ENCODE measurements at regions not wholly inside any gene's neighbourhood (a gene's known extent, or its start where the extent isn't known, plus 50 kb on each side); places are given as distances from the start of the nearest gene placed in this dataset.
A peak's percentile ranks its signal among the peaks of the same experiment; 100 is the strongest.

DNA sequence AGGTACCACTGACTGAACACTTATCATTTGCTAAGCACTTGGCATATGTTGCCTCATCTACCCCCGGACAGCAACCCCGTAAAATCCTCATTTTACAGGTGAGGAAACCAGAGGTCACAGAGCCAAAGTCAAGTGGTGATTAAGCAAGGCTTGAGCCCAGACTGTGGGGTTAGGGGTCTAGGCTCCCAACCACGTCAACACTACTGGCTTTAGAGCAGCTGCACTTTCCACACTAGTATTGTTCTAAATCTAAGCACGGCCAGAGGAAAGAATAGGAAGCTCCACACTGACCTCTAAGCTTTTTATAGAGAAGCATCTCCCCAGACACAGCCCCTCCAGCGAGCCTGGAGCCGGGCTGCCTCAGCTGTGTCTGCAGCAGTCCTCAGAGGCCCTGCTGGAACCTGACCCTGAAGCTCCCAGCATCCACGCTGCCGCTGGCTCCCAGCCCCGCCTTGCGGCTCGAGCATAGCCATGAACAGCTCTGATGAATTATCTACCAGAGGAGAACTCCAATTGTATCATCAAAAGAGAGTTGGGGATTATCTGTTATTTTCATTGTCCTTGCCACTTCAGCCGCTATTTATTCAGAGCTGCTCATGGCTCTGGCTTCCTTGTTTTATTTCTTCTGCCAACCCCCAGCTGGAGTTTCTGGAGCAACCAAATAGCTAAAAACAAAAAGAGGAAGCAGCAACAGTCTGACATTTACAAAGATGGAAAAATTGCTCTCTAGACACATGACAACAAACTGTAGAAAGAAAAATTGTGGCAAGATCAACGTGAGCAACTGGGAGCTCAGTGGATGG, 62.2 kb upstream of the RTN4 start (continued):
- TF ChIP-seq MEIS1 (CRISPR knock-in tag; IDR thresholded peaks at IDR 0.05; ENCODE audit: borderline replicate concordance) = no peak
- TF ChIP-seq SMARCC2 (IDR thresholded peaks at IDR 0.05) = no peak
- peak; percentile 47; the same call in 1 of the 2 replicates for TF ChIP-seq KDM5B (CRISPR knock-in tag; IDR thresholded peaks at IDR 0.05; ENCODE audit: borderline replicate concordance)
- no peak for TF ChIP-seq SMC3 (IDR thresholded peaks at IDR 0.05; ENCODE audit: low read length)
- TF ChIP-seq NCOR1 (IDR thresholded peaks at IDR 0.05; ENCODE audit: borderline replicate concordance, low read length) = peak; percentile 26; the same call in 1 of the 2 replicates
- TF ChIP-seq THYN1 (CRISPR knock-in tag; IDR thresholded peaks at IDR 0.05; ENCODE audit: borderline replicate concordance, low read depth) = no peak
- TF ChIP-seq SAP130 (CRISPR knock-in tag; IDR thresholded peaks at IDR 0.05; ENCODE audit: low read depth) = peak; percentile 6; the same call in 1 of the 2 replicates
- TF ChIP-seq, protein P1, sequence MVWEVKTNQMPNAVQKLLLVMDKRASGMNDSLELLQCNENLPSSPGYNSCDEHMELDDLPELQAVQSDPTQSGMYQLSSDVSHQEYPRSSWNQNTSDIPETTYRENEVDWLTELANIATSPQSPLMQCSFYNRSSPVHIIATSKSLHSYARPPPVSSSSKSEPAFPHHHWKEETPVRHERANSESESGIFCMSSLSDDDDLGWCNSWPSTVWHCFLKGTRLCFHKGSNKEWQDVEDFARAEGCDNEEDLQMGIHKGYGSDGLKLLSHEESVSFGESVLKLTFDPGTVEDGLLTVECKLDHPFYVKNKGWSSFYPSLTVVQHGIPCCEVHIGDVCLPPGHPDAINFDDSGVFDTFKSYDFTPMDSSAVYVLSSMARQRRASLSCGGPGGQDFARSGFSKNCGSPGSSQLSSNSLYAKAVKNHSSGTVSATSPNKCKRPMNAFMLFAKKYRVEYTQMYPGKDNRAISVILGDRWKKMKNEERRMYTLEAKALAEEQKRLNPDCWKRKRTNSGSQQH (CRISPR knock-in tag; IDR thresholded peaks at IDR 0.05; ENCODE audit: low read depth) = no peak
- no peak for TF ChIP-seq ZKSCAN1 (IDR thresholded peaks at IDR 0.05; ENCODE audit: low read length)
- TF ChIP-seq MTA1 (CRISPR knock-in tag; IDR thresholded peaks at IDR 0.05; ENCODE audit: borderline replicate concordance) = no peak
- TF ChIP-seq ZNF343 (CRISPR knock-in tag; IDR thresholded peaks at IDR 0.05) = no peak
- no peak for TF ChIP-seq NBN (conservative IDR thresholded peaks at IDR 0.05)
- TF ChIP-seq JUND (CRISPR knock-in tag; IDR thresholded peaks at IDR 0.05) = no peak
- peak; percentile 23; the same call in 1 of the 2 replicates for TF ChIP-seq FOSL2 (CRISPR knock-in tag; IDR thresholded peaks at IDR 0.05)
- TF ChIP-seq TCF7L2 (IDR thresholded peaks at IDR 0.05; ENCODE audit: low read depth, low read length) = no peak
- 0 out of 2 replicates have a peak, but pooled peaks have one; percentile 37 for TF ChIP-seq ZNF263 (CRISPR knock-in tag; IDR thresholded peaks at IDR 0.05)
- TF ChIP-seq PRMT3 (CRISPR knock-in tag; IDR thresholded peaks at IDR 0.05; ENCODE audit: borderline replicate concordance, low read depth) = no peak
- peak; percentile 55 for TF ChIP-seq ASH2L (IDR thresholded peaks at IDR 0.05; ENCODE audit: insufficient read length, low read depth, low read length)
- TF ChIP-seq ARNTL (CRISPR knock-in tag; IDR thresholded peaks at IDR 0.05) = no peak
- peak; percentile 51; the same call in 1 of the 2 replicates for TF ChIP-seq ZNF670 (CRISPR knock-in tag; IDR thresholded peaks at IDR 0.05; ENCODE audit: borderline replicate concordance)
- TF ChIP-seq ESRRA (CRISPR knock-in tag; IDR thresholded peaks at IDR 0.05; ENCODE audit: low read depth) = no peak
- TF ChIP-seq ZNF292 (CRISPR knock-in tag; IDR thresholded peaks at IDR 0.05; ENCODE audit: borderline replicate concordance, low read depth) = peak; percentile 33; the same call in 1 of the 2 replicates
- TF ChIP-seq STAG1 (CRISPR knock-in tag; IDR thresholded peaks at IDR 0.05) = peak; percentile 37; the same call in 1 of the 2 replicates
- TF ChIP-seq SALL1 (CRISPR knock-in tag; IDR thresholded peaks at IDR 0.05) = 0 out of 2 replicates have a peak, but pooled peaks have one; percentile 4
- no peak for TF ChIP-seq CCAR2 (optimal IDR thresholded peaks at IDR 0.05; ENCODE audit: low read depth, low read length)
- peak; percentile 46; the same call in 1 of the 2 replicates for TF ChIP-seq HDAC1 (CRISPR knock-in tag; IDR thresholded peaks at IDR 0.05)
- 0 out of 2 replicates have a peak, but pooled peaks have one; percentile 57 for TF ChIP-seq DNMT3B (CRISPR knock-in tag; conservative IDR thresholded peaks at IDR 0.05)
- TF ChIP-seq, protein P2, sequence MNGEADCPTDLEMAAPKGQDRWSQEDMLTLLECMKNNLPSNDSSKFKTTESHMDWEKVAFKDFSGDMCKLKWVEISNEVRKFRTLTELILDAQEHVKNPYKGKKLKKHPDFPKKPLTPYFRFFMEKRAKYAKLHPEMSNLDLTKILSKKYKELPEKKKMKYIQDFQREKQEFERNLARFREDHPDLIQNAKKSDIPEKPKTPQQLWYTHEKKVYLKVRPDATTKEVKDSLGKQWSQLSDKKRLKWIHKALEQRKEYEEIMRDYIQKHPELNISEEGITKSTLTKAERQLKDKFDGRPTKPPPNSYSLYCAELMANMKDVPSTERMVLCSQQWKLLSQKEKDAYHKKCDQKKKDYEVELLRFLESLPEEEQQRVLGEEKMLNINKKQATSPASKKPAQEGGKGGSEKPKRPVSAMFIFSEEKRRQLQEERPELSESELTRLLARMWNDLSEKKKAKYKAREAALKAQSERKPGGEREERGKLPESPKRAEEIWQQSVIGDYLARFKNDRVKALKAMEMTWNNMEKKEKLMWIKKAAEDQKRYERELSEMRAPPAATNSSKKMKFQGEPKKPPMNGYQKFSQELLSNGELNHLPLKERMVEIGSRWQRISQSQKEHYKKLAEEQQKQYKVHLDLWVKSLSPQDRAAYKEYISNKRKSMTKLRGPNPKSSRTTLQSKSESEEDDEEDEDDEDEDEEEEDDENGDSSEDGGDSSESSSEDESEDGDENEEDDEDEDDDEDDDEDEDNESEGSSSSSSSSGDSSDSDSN (CRISPR knock-in tag; IDR thresholded peaks at IDR 0.05) = 0 out of 2 replicates have a peak, but pooled peaks have one; percentile 21
- 0 out of 2 replicates have a peak, but pooled peaks have one; percentile 11 for TF ChIP-seq RCOR2 (CRISPR knock-in tag; IDR thresholded peaks at IDR 0.05)

Measured in HepG2 (cell line).